ENCODE measurements at regions not wholly inside any gene's neighbourhood (a gene's known extent, or its start where the extent isn't known, plus 50 kb on each side); places are given as distances from the start of the nearest gene placed in this dataset.

DNA sequence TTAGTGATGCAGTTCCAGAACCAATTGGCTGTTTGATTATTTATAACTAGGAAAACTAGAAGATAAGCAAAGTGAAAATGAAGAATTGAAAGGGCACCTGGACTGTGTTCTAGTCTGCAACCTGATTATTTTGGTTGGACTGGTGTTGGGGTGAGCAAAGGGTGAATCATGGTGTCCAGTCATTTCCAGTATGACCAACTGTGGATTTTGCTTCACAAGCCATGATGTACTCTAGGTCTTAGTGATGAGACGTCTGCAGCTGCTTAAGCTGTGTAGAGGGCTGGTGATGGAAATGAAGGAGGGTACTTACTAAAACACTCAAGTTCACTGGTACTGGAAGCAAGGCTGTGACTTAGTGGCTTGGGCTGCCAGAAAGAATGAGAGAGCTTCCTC is 193.2 kb upstream of the FRMD6 start:
- TF ChIP-seq EZH2phosphoT487 (IDR thresholded peaks at IDR 0.05; ENCODE audit: borderline replicate concordance) = no peak
- TF ChIP-seq ZNF274 (IDR thresholded peaks at IDR 0.05; ENCODE audit: low read depth, low read length) = no peak
- TF ChIP-seq, protein P1, sequence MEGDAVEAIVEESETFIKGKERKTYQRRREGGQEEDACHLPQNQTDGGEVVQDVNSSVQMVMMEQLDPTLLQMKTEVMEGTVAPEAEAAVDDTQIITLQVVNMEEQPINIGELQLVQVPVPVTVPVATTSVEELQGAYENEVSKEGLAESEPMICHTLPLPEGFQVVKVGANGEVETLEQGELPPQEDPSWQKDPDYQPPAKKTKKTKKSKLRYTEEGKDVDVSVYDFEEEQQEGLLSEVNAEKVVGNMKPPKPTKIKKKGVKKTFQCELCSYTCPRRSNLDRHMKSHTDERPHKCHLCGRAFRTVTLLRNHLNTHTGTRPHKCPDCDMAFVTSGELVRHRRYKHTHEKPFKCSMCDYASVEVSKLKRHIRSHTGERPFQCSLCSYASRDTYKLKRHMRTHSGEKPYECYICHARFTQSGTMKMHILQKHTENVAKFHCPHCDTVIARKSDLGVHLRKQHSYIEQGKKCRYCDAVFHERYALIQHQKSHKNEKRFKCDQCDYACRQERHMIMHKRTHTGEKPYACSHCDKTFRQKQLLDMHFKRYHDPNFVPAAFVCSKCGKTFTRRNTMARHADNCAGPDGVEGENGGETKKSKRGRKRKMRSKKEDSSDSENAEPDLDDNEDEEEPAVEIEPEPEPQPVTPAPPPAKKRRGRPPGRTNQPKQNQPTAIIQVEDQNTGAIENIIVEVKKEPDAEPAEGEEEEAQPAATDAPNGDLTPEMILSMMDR (IDR thresholded peaks at IDR 0.05 in 2 of 3, conservative IDR thresholded peaks at IDR 0.05 in 1 of 3; ENCODE audit: borderline replicate concordance in 1 of 3, insufficient read depth in 1 of 3, low read depth in 2 of 3, low read length in 2 of 3) = no peak
- TF ChIP-seq POLR2A (IDR thresholded peaks at IDR 0.05; ENCODE audit: borderline replicate concordance, extremely low read depth, insufficient read depth, insufficient read length) = no peak
